HL-60 (cell line): ENCODE measurements at regions not wholly inside any gene's neighbourhood (a gene's known extent, or its start where the extent isn't known, plus 50 kb on each side); places are given as distances from the start of the nearest gene placed in this dataset.
"Not testable (repeated sequence)": the region's sequence is repeated elsewhere in the genome, so short reads cannot be mapped to it uniquely, and the experiment has no call there.

Source experiments
- DNase-seq, 2 experiments: peaks; one replicate each; pipeline ENCODE4 v3.0.0-alpha.2; 2010 to 2020; ENCODE audit warnings: low read depth in 1 of 2, low spot score in 1 of 2
- H3K27ac ChIP-seq: fragments of 250-450 bp; sonication (Bioruptor Pico); replicated peaks from 2 replicates; pipeline ENCODE4 v1.5.1; 2020; ENCODE audit warnings: mild to moderate bottlenecking, moderate library complexity
- H3K27me3 ChIP-seq: fragments of 250-450 bp; sonication (Bioruptor Pico); 2 replicates; pipeline ENCODE4 v1.5.1; 2021; ENCODE audit warnings: mild to moderate bottlenecking, moderate library complexity; ENCODE audit not compliant: insufficient read depth, poor library complexity, severe bottlenecking
- H3K4me3 ChIP-seq: replicated peaks from 2 replicates; pipeline ENCODE4 v1.5.1; 2011; ENCODE audit warnings: mild to moderate bottlenecking, control low read depth, low read length; ENCODE audit not compliant: insufficient read depth
- CTCF ChIP-seq: IDR thresholded peaks from one replicate; pipeline ENCODE4 v1.5.1; 2011; ENCODE audit warnings: low read length, control low read depth, inconsistent platforms; ENCODE audit not compliant: insufficient read depth
- GABPA ChIP-seq: IDR thresholded peaks from 2 replicates; pipeline ENCODE4 v1.6.1; 2012; ENCODE audit warnings: low read depth
- POLR2AphosphoS5 ChIP-seq: IDR thresholded peaks from 2 replicates; pipeline ENCODE4 v1.6.1; 2012; ENCODE audit warnings: low read depth
- REST ChIP-seq: IDR thresholded peaks from 2 replicates; pipeline ENCODE4 v1.6.1; 2012; ENCODE audit warnings: low read depth; ENCODE audit not compliant: insufficient replicate concordance
- SPI1 ChIP-seq: IDR thresholded peaks from 2 replicates; pipeline ENCODE4 v1.6.1; 2012; ENCODE audit warnings: low read depth, mild to moderate bottlenecking, borderline replicate concordance

- Histone ChIP-seq H3K27me3 (no peaks in the 10 kb centered on the region), H3K27ac (no peak overlapping the region), H3K4me3 (no peak overlapping the region)
- no peak for TF ChIP-seq GABPA
- TF ChIP-seq REST: no peak
- no peak for TF ChIP-seq POLR2AphosphoS5
- TF ChIP-seq SPI1: no peak
- TF ChIP-seq CTCF: no peak
- DNase-seq: no peak
Measured at GRCh38 chr10:84876116-84876999, 548.0 kb downstream of the CCSER2 start.

GRCh38 chr10:84879991-84880390, 551.6 kb downstream of the CCSER2 start:
- H3K27ac ChIP-seq: no peak overlapping the region
- TF ChIP-seq GABPA: no peak
- no peak for TF ChIP-seq REST
- TF ChIP-seq POLR2AphosphoS5: no peak
- TF ChIP-seq SPI1: no peak
- TF ChIP-seq CTCF: no peak
- DNase-seq: no peak

GRCh38 chr10:84881696-84882095, 553.3 kb downstream of the CCSER2 start:
- not testable (repeated sequence) for H3K4me3 ChIP-seq, DNase-seq, H3K27ac ChIP-seq, H3K27me3 ChIP-seq

More at GRCh38 chr10:84879991-84880390, 551.6 kb downstream of the CCSER2 start:
- Histone ChIP-seq H3K27me3 (no peaks in the 10 kb centered on the region), H3K4me3 (no peak overlapping the region)

GRCh38 chr10:84890706-84891105, 562.3 kb downstream of the CCSER2 start:
- H3K4me3 ChIP-seq: no peak overlapping the region
- DNase-seq: no peak
- H3K27ac ChIP-seq: no peak overlapping the region
- no peak for TF ChIP-seq GABPA
- no peak for TF ChIP-seq SPI1
- no peak for TF ChIP-seq POLR2AphosphoS5
- no peak for TF ChIP-seq REST
- TF ChIP-seq CTCF: no peak
- no peaks in the 10 kb centered on the region for H3K27me3 ChIP-seq
